ENCODE measurements at regions not wholly inside any gene's neighbourhood (a gene's known extent, or its start where the extent isn't known, plus 50 kb on each side); places are given as distances from the start of the nearest gene placed in this dataset.

DNA sequence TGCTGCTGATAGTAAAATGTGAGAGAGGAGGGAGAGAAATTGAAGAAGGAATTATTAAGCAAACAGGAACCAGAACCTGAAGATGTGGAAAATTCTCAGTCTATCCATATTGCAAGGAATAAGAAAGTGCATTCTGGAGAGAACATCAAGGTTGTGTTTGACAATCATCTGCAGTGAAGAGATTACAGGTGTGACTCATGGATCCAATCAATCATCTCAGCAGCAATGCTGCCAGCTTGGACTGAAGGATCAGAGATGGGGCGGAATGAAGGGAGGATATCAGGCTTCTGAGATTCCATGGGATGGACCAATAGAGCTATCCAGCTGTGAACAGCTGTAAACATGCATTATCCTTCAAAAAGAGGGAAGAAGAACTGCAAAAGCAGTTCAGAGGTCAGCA is 247.3 kb downstream of the LPIN1 start:
- TF ChIP-seq POLR2A (IDR thresholded peaks at IDR 0.05) = no peak
- TF ChIP-seq CTCF (IDR thresholded peaks at IDR 0.05) = no peak
